Prostate gland (tissue), 2 donors: ENCODE measurements at regions not wholly inside any gene's neighbourhood (a gene's known extent, or its start where the extent isn't known, plus 50 kb on each side); places are given as distances from the start of the nearest gene placed in this dataset.
A peak's percentile ranks its signal among the peaks of the same experiment; 100 is the strongest.

Experiments used
- DNase-seq: peaks from one replicate; pipeline ENCODE4 v3.0.0-alpha.2; 2019; ENCODE audit warnings: low spot score
- H3K27ac ChIP-seq, 2 donors: fragments of 200-600 bp; sonication (generic); 2 replicates each; pipeline ENCODE4 v1.5.1; 2017 to 2019
- H3K27me3 ChIP-seq: fragments of 200-600 bp; sonication (generic); replicated peaks from 2 replicates; pipeline ENCODE4 v1.5.1; 2019; ENCODE audit not compliant: insufficient read depth
- H3K36me3 ChIP-seq, 2 donors: fragments of 200-600 bp; sonication (generic); 1 replicate in 1 of 2; 2 replicates in 1 of 2; pipeline versions ENCODE4 v1.5.1 to v1.8.1; 2017 to 2019
- H3K4me1 ChIP-seq: fragments of 200-600 bp; sonication (generic); replicated peaks from 2 replicates; pipeline ENCODE4 v1.5.1; 2019
- H3K4me3 ChIP-seq, 2 donors: fragments of 200-600 bp; sonication (generic); 2 replicates each; pipeline ENCODE4 v1.5.1; 2017 to 2019
- H3K9me3 ChIP-seq: fragments of 200-600 bp; sonication (generic); 2 replicates; pipeline ENCODE4 v1.5.1; 2017
- POLR2A ChIP-seq: fragments of 450-650 bp; IDR thresholded peaks from one replicate; pipeline ENCODE4 v1.6.1; 2016; ENCODE audit warnings: antibody characterized with exemption, mild to moderate bottlenecking
- POLR2AphosphoS5 ChIP-seq: sonication (generic); formaldehyde crosslinking; IDR thresholded peaks from one replicate; pipeline ENCODE4 v1.6.1; 2017; ENCODE audit warnings: antibody characterized with exemption
- WGBS: methylation state at CpG from one replicate; pipeline ENCODE4 v1.1.5; 2018; 5-methylcytosine and 5-hydroxymethylcytosine counted together
- intact Hi-C: fragments of 100-400 bp; cut with DNase I; formaldehyde crosslinking; loops from one replicate; pipeline ENCODE4 v1.14.2; 2022
- TF ChIP-seq, protein P1 (sequence below), 4 experiments: fragments of 200-600 bp in 2 of 4; fragments of 450-650 bp in 2 of 4; sonication (generic) in 2 of 4; IDR thresholded peaks; 1 replicate in 3 of 4; 2 replicates in 1 of 4; pipeline ENCODE4 v1.5.1; 2016 to 2019; ENCODE audit warnings: antibody characterized with exemption in 4 of 4, mild to moderate bottlenecking in 2 of 4, moderate library complexity in 2 of 4

DNA sequence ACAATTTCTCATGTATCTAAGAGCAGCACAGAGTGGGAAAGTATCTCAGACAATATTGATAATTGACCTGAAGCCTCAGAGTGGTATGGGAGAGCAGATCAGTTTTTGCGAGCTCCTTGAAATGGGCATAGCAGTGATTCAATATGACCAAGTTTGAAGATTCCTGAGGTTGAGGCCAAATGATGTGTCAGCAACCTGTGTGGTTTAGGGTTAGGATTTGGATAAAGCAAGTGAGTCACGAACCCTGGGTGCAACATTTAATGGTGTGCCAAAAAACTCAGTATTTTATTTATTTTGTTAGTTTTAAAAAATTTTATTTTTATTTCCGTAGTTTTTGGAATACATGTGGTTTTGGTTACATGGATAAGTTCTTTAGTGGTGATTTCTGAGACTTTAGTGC is 92.5 kb upstream of the C21orf91 start:
- TF ChIP-seq POLR2A (no peak), POLR2AphosphoS5 (no peak)
- TF ChIP-seq, protein P1, sequence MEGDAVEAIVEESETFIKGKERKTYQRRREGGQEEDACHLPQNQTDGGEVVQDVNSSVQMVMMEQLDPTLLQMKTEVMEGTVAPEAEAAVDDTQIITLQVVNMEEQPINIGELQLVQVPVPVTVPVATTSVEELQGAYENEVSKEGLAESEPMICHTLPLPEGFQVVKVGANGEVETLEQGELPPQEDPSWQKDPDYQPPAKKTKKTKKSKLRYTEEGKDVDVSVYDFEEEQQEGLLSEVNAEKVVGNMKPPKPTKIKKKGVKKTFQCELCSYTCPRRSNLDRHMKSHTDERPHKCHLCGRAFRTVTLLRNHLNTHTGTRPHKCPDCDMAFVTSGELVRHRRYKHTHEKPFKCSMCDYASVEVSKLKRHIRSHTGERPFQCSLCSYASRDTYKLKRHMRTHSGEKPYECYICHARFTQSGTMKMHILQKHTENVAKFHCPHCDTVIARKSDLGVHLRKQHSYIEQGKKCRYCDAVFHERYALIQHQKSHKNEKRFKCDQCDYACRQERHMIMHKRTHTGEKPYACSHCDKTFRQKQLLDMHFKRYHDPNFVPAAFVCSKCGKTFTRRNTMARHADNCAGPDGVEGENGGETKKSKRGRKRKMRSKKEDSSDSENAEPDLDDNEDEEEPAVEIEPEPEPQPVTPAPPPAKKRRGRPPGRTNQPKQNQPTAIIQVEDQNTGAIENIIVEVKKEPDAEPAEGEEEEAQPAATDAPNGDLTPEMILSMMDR (IDR thresholded peaks at IDR 0.05) = no peak
- Histone ChIP-seq H3K4me1 (no peaks in the 10 kb centered on the region), H3K4me3 (no peak overlapping the region), H3K27me3 (no peaks in the 10 kb centered on the region), H3K9me3 (no peaks in the 10 kb centered on the region), H3K36me3 (no peaks in the 10 kb centered on the region), H3K27ac (no peak overlapping the region)
- WGBS = 87% methylated on average over 3 of the region's 3 CpGs
- intact Hi-C loops = no loop called here
- DNase-seq = no peak

DNA sequence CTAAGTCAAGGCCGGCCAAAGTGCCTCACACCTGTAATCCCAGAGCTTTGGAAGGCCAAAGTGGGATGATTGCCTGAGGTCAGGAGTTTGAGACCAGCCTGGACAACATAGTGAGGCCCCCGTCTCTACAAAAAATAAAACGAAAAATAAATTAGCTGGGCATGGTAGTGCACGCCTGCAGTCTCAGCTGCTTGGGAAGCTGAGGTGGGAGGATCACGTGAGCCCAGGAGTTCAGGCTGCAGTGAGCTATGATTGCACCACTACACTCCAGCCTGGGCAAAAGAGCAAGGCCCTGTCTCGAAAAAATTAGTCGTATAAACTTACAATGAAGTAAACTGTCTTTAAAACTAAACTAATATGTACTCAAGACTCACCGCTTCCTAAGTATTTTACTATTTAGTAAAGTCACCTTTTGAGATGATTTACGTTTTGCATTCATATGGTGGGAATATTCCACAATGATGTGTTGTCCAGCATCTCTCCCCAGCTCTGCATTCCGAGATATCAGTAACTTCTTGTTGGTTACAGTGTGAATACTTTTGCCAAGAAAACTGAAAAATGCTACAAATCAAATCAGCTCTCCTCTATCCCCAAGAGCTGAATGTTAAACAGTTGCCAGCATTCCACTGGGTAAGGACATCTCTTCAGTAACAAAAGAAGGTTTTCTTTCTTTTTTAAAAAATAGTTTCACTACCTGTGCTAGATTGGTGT is 84.9 kb upstream of the C21orf91 start:
- Histone ChIP-seq H3K4me1 (no peaks in the 10 kb centered on the region), H3K27ac (no peak overlapping the region), H3K9me3 (no peaks in the 10 kb centered on the region), H3K27me3 (no peaks in the 10 kb centered on the region), H3K36me3 (no peaks in the 10 kb centered on the region), H3K4me3 (no peak overlapping the region)
- 69% methylated on average over 10 of the region's 10 CpGs for WGBS
- no peak for TF ChIP-seq POLR2AphosphoS5
- no peak for TF ChIP-seq POLR2A
- TF ChIP-seq, protein P1 (IDR thresholded peaks at IDR 0.05) = no peak
- intact Hi-C loops = loop anchor here (2.0 kb wide), 1 partner anchor 225 kb away; no protein-coding TSS in a partner anchor
- DNase-seq = no peak

DNA sequence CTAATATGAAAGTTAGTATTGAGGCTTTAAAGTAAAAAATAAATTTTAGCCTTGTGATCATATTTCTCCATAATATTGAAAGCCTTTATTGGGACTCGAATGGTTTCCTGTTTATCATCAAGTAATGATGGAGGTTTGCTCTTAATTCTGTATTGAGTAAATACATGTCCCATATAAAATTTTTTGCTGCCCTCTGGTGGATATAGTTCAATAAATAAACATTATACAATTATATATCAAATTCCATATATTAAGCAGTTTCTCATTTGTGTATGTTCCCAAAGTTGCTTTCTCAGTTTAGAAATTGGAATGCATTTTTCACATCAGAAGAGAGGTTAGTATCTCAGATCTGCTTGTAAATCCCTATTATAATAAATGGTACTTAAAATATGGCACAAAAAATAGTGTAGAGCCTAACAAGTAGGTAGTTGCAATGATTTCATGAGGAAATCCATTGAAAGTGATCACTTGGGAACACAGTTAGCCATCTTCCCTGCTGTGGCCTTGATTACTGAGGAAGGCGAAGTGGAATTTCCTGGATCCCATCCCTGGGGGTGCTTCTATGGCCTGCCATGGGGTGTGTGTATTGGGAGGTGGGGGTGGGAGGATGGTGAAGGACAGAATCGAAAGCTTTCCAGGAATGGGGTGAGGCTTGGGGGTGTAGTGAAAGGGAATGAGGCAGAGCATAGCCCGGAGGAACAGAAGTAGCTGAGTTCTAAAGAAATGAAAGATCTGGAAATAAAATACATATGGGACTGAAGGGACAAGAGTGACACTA is 84.1 kb upstream of the C21orf91 start:
- no peaks in the 10 kb centered on the region for H3K4me1 ChIP-seq
- intact Hi-C loops = loop anchor here (2.0 kb wide), 1 partner anchor 224 kb away; no protein-coding TSS in a partner anchor
- H3K9me3 ChIP-seq = no peaks in the 10 kb centered on the region
- TF ChIP-seq, protein P1 (IDR thresholded peaks at IDR 0.05) = peak in 3 of 4 experiments; percentile 27 to 56 (median 41)
- TF ChIP-seq POLR2A (no peak), POLR2AphosphoS5 (no peak)
- no peaks in the 10 kb centered on the region for H3K36me3 ChIP-seq
- no peak overlapping the region for H3K27ac ChIP-seq
- 68% methylated on average over 4 of the region's 4 CpGs for WGBS
- DNase-seq = no peak
- no peak overlapping the region for H3K4me3 ChIP-seq
- no peaks in the 10 kb centered on the region for H3K27me3 ChIP-seq

DNA sequence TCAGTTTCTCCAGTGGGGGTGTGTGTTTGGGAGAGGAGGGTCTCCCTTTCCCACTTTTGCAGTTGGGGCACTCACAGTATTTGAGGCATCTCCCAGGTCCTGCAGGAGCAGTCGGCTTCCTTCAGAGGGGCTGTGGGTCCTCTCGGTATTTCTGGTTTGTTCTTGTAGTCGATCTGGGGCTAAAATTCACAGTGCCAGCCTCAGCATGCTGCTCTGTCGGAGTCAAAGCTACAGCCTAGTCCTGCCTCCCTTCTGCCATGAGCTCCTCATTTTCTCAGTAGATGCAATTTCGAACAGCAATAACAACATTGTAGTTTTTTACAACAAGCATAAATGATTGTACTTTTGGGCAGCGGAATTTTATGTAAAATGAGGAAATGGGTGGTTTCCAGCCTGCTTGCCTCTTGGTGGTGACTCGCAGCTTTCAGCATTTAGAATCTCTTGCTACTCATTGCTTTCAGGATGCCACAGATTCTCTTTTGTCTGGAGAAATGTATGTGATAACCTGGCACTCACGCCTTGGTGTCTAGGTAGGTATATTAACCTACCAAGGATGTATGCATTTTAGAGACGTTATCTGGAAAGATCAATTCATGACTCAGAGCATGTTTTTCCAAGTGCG is 82.4 kb upstream of the C21orf91 start:
- Histone ChIP-seq H3K4me1 (no peaks in the 10 kb centered on the region), H3K4me3 (no peak overlapping the region), H3K27ac (no peak overlapping the region), H3K27me3 (no peaks in the 10 kb centered on the region), H3K9me3 (no peaks in the 10 kb centered on the region), H3K36me3 (no peaks in the 10 kb centered on the region)
- DNase-seq = no peak
- intact Hi-C loops = loop anchor here (2.0 kb wide), 1 partner anchor 223 kb away; no protein-coding TSS in a partner anchor
- no peak for TF ChIP-seq POLR2AphosphoS5
- TF ChIP-seq, protein P1 (IDR thresholded peaks at IDR 0.05) = no peak
- TF ChIP-seq POLR2A = no peak
- 88% methylated on average over 10 of the region's 10 CpGs for WGBS
